ENCODE measurements at regions not wholly inside any gene's neighbourhood (a gene's known extent, or its start where the extent isn't known, plus 50 kb on each side); places are given as distances from the start of the nearest gene placed in this dataset.

- no peak for DNase-seq (ENCODE audit: low read depth)
- no peak for TF ChIP-seq CTCF (IDR thresholded peaks at IDR 0.05; ENCODE audit: insufficient read depth, low read length, poor library complexity, severe bottlenecking)
- Histone ChIP-seq H3K27me3 (ENCODE audit: control insufficient read depth, insufficient read depth, low read length) (no peaks in the 10 kb centered on the region), H3K36me3 (ENCODE audit: control insufficient read depth, insufficient read depth, low read length) (no peaks in the 10 kb centered on the region), H3K4me3 (ENCODE audit: low read depth, low read length) (no peak overlapping the region)
Observed at GRCh38 chr18:44586782-44587524, 93.7 kb upstream of the SETBP1 start.

GRCh38 chr18:44588508-44588907, 92.2 kb upstream of the SETBP1 start:
- no peak for DNase-seq (ENCODE audit: low read depth)
- Histone ChIP-seq H3K4me3 (ENCODE audit: low read depth, low read length) (no peak overlapping the region), H3K27me3 (ENCODE audit: control insufficient read depth, insufficient read depth, low read length) (no peaks in the 10 kb centered on the region), H3K36me3 (ENCODE audit: control insufficient read depth, insufficient read depth, low read length) (no peaks in the 10 kb centered on the region)
- no peak for TF ChIP-seq CTCF (IDR thresholded peaks at IDR 0.05; ENCODE audit: insufficient read depth, low read length, poor library complexity, severe bottlenecking)

GRCh38 chr18:44589693-44590355, 90.9 kb upstream of the SETBP1 start:
- no peak overlapping the region for H3K4me3 ChIP-seq (ENCODE audit: low read depth, low read length)
- no peak for DNase-seq (ENCODE audit: low read depth)
- no peak for TF ChIP-seq CTCF (IDR thresholded peaks at IDR 0.05; ENCODE audit: insufficient read depth, low read length, poor library complexity, severe bottlenecking)
- H3K27me3 ChIP-seq (ENCODE audit: control insufficient read depth, insufficient read depth, low read length) = no peaks in the 10 kb centered on the region
- no peaks in the 10 kb centered on the region for H3K36me3 ChIP-seq (ENCODE audit: control insufficient read depth, insufficient read depth, low read length)

- no peak for DNase-seq (ENCODE audit: low read depth)
- Histone ChIP-seq H3K27me3 (ENCODE audit: control insufficient read depth, insufficient read depth, low read length) (no peaks in the 10 kb centered on the region), H3K36me3 (ENCODE audit: control insufficient read depth, insufficient read depth, low read length) (no peaks in the 10 kb centered on the region), H3K4me3 (ENCODE audit: low read depth, low read length) (no peak overlapping the region)
- TF ChIP-seq CTCF (IDR thresholded peaks at IDR 0.05; ENCODE audit: insufficient read depth, low read length, poor library complexity, severe bottlenecking) = no peak
Observed at GRCh38 chr18:44590956-44591670, 89.6 kb upstream of the SETBP1 start.

GRCh38 chr18:44592639-44593038, 88.0 kb upstream of the SETBP1 start:
- TF ChIP-seq CTCF (IDR thresholded peaks at IDR 0.05; ENCODE audit: insufficient read depth, low read length, poor library complexity, severe bottlenecking) = no peak
- no peak for DNase-seq (ENCODE audit: low read depth)
- Histone ChIP-seq H3K4me3 (ENCODE audit: low read depth, low read length) (no peak overlapping the region), H3K27me3 (ENCODE audit: control insufficient read depth, insufficient read depth, low read length) (no peaks in the 10 kb centered on the region), H3K36me3 (ENCODE audit: control insufficient read depth, insufficient read depth, low read length) (no peaks in the 10 kb centered on the region)

All from kidney epithelial cell (primary cell).